AG04449 (cell line): ENCODE measurements at regions not wholly inside any gene's neighbourhood (a gene's known extent, or its start where the extent isn't known, plus 50 kb on each side); places are given as distances from the start of the nearest gene placed in this dataset.
"Not testable (repeated sequence)": the region's sequence is repeated elsewhere in the genome, so short reads cannot be mapped to it uniquely, and the experiment has no call there.

Experiments
- CTCF ChIA-PET: fragments of 350-600 bp; formaldehyde crosslinking; extraction: SDS; loops from one replicate; lab custom pipeline; 2021; ENCODE audit warnings: antibody characterized with exemption; lab: Yijun Ruan, JAX
- POLR2A ChIA-PET: fragments of 400-600, 350-600 bp; formaldehyde crosslinking; extraction: SDS; loops from one replicate; lab custom pipeline; 2020; ENCODE audit warnings: antibody characterized with exemption, inconsistent platforms; lab: Yijun Ruan, JAX
- DNase-seq: peaks from one replicate; pipeline ENCODE4 v3.0.0-alpha.2; 2010; ENCODE audit warnings: low read depth, low spot score
- H3K4me3 ChIP-seq: 2 replicates; pipeline ENCODE4 v1.5.1; 2011; ENCODE audit warnings: low read depth, mild to moderate bottlenecking, control low read depth, low read length
- CTCF ChIP-seq: IDR thresholded peaks from one replicate; pipeline ENCODE4 v1.5.1; 2011; ENCODE audit warnings: mild to moderate bottlenecking, moderate library complexity, low read length, control low read depth, inconsistent platforms; ENCODE audit not compliant: insufficient read depth; ENCODE audit errors: missing control alignments

DNA sequence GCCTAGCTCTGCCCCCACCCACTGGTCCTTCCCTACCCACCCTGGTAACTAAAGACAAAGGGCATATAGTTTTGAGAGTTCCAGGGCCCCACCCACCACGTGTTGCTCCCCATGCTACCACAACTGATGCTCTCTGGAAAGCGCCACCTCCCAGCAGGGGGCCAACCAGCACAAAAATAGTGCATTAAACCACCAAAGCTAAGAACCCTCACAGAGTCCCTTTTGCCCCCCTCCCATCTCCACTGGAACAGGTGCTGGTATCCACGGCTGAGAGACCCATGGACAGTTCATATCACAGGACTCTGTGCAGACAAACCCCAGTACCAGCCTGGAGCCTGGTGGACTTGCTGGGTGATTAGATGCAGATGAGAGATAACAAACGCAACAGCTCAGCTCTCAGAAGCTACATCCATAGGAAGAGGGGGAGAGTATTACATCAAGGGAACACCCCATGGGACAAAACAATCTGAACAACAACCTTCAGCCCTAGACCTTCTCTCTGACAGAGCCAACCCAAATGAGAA, 715.9 kb downstream of the NUP35 start:
- H3K4me3 ChIP-seq: no peak overlapping the region
- ChIA-PET POLR2A (no interaction called here), CTCF (no interaction called here)
- no peak for DNase-seq
- TF ChIP-seq CTCF: no peak

DNA sequence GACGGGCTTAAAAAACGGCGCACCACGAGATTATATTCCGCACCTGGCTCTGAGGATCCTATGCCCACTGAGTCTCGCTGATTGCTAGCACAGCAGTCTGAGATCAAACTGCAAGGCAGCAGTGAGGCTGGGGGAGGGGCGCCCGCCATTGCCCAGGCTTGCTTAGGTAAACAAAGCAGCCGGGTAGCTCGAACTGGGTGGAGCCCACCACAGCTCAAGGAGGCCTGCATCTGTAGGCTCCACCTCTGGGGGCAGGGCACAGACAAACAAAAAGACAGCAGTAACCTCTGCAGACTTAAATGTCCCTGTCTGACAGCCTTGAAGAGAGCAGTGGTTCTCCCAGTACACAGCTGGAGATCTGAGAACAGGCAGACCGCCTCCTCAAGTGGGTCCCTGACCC, 725.6 kb downstream of the NUP35 start:
- POLR2A ChIA-PET, CTCF ChIA-PET, H3K4me3 ChIP-seq, DNase-seq: not testable (repeated sequence)

GRCh38 chr2:183859129-183859528, 734.9 kb downstream of the NUP35 start:
- H3K4me3 ChIP-seq: no peak overlapping the region
- CTCF ChIA-PET: no interaction called here
- no peak for TF ChIP-seq CTCF
- no peak for DNase-seq
- POLR2A ChIA-PET: no interaction called here

GRCh38 chr2:183866666-183867065, 731.7 kb upstream of the ZNF804A start:
- TF ChIP-seq CTCF: no peak
- ChIA-PET CTCF (no interaction called here), POLR2A (no interaction called here)
- DNase-seq: no peak
- H3K4me3 ChIP-seq: no peak overlapping the region

DNA sequence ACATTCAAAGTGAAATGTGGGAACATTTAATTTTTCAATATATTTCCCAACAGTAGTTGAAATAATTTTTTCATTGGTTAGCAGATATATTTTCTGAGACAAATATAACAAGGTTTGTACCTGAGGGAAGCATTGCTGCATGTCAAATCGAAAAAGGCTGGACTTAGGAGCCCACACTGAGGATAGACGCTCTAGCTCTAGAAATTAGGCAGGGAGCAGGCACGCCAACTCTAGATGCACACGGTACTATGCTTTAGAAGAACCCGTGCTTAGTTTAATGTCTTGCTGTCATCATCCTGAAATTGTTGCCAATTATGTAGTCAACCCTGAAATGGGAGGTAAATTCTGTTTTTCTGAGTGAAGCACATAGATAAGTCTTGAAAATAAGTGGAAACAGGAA, 731.1 kb upstream of the ZNF804A start:
- H3K4me3 ChIP-seq: no peak overlapping the region
- no peak for TF ChIP-seq CTCF
- POLR2A ChIA-PET: no interaction called here
- CTCF ChIA-PET: no interaction called here
- no peak for DNase-seq

- no peak overlapping the region for H3K4me3 ChIP-seq
- DNase-seq: no peak
- POLR2A ChIA-PET: no interaction called here
- TF ChIP-seq CTCF: no peak
- CTCF ChIA-PET: no interaction called here
These were observed 730.2 kb upstream of the ZNF804A start for GRCh38 chr2:183868153-183868552.

DNA sequence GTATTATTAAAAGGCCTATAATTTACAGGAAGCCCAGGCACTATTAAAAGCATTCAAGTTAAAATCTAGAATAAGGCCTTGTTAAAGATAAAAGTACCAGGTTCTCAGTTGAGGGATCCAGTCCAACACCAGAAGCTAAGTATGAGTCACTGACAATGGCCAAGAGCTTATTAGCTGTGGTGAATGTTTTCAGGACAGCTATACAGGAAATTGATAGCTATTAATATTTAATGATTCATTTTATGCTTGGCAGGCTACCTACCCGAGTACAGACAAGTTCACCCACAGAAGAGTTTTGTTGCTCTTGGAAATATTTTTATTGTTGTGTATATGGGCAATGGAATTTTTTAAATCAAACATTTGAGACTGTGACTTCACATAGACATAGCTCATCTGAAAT, 729.6 kb upstream of the ZNF804A start:
- ChIA-PET POLR2A (no interaction called here), CTCF (no interaction called here)
- no peak for DNase-seq
- TF ChIP-seq CTCF: no peak
- H3K4me3 ChIP-seq: no peak overlapping the region
